ENCODE measurements at regions not wholly inside any gene's neighbourhood (a gene's known extent, or its start where the extent isn't known, plus 50 kb on each side); places are given as distances from the start of the nearest gene placed in this dataset.

DNA sequence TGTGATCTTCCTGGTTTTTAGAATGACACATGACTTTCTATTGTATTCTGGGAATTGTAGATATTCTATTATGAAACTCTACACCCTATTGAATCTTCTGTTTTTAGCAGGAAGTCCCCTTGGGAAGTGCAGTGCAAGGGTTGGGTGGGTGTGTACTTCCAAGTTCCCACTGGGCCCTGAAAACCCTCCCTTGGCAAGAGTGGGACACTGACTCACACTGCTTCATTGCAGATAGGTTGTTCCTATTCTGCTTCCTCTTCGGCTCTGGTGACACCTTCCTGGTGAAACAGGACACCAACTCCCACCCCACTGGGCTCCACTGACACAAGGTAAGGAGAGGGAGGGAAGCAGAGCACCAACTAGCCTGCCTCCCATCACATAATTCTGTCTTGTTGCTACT is 121.8 kb downstream of the KCTD12 start:
- Histone ChIP-seq H3K4me3 (ENCODE audit: low read depth in 2 of 2, low read length in 2 of 2) (no peak overlapping the region), H3K9me3 (ENCODE audit: control insufficient read depth, insufficient read depth, low read depth, low read length) (no peaks in the 10 kb centered on the region), H3K27me3 (ENCODE audit: control insufficient read depth, insufficient read depth, low read length) (no peaks in the 10 kb centered on the region), H3K27ac (ENCODE audit: low read length) (no peak overlapping the region), H3K36me3 (ENCODE audit: control insufficient read depth, insufficient read depth, low read length) (no peaks in the 10 kb centered on the region), H3K4me1 (ENCODE audit: control insufficient read depth, insufficient read depth, low read length) (no peaks in the 10 kb centered on the region)
- DNase-seq (ENCODE audit: low read depth, low spot score) (no peak), ATAC-seq (no peak)
- intact Hi-C loops (cut with micrococcal nuclease; ENCODE audit: unreplicated experiment), result no loop called here
- CTCF ChIA-PET, result no interaction called here
- TF ChIP-seq, protein P1, sequence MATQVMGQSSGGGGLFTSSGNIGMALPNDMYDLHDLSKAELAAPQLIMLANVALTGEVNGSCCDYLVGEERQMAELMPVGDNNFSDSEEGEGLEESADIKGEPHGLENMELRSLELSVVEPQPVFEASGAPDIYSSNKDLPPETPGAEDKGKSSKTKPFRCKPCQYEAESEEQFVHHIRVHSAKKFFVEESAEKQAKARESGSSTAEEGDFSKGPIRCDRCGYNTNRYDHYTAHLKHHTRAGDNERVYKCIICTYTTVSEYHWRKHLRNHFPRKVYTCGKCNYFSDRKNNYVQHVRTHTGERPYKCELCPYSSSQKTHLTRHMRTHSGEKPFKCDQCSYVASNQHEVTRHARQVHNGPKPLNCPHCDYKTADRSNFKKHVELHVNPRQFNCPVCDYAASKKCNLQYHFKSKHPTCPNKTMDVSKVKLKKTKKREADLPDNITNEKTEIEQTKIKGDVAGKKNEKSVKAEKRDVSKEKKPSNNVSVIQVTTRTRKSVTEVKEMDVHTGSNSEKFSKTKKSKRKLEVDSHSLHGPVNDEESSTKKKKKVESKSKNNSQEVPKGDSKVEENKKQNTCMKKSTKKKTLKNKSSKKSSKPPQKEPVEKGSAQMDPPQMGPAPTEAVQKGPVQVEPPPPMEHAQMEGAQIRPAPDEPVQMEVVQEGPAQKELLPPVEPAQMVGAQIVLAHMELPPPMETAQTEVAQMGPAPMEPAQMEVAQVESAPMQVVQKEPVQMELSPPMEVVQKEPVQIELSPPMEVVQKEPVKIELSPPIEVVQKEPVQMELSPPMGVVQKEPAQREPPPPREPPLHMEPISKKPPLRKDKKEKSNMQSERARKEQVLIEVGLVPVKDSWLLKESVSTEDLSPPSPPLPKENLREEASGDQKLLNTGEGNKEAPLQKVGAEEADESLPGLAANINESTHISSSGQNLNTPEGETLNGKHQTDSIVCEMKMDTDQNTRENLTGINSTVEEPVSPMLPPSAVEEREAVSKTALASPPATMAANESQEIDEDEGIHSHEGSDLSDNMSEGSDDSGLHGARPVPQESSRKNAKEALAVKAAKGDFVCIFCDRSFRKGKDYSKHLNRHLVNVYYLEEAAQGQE (IDR thresholded peaks at IDR 0.05; ENCODE audit: insufficient read depth in 1 of 2, low read depth in 2 of 2, low read length in 1 of 2), result no peak
- TF ChIP-seq, protein P2, sequence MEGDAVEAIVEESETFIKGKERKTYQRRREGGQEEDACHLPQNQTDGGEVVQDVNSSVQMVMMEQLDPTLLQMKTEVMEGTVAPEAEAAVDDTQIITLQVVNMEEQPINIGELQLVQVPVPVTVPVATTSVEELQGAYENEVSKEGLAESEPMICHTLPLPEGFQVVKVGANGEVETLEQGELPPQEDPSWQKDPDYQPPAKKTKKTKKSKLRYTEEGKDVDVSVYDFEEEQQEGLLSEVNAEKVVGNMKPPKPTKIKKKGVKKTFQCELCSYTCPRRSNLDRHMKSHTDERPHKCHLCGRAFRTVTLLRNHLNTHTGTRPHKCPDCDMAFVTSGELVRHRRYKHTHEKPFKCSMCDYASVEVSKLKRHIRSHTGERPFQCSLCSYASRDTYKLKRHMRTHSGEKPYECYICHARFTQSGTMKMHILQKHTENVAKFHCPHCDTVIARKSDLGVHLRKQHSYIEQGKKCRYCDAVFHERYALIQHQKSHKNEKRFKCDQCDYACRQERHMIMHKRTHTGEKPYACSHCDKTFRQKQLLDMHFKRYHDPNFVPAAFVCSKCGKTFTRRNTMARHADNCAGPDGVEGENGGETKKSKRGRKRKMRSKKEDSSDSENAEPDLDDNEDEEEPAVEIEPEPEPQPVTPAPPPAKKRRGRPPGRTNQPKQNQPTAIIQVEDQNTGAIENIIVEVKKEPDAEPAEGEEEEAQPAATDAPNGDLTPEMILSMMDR (IDR thresholded peaks at IDR 0.05), result no peak
- TF ChIP-seq TCF7L2 (IDR thresholded peaks at IDR 0.05; ENCODE audit: low read depth, low read length), result no peak
- TF ChIP-seq POLR2AphosphoS5 (IDR thresholded peaks at IDR 0.05; ENCODE audit: low read depth, low read length), result no peak
- TF ChIP-seq SIN3A (IDR thresholded peaks at IDR 0.05; ENCODE audit: borderline replicate concordance, insufficient read depth, low read depth, low read length), result no peak
- BruUV-seq (replicated peaks), result no TSS peak
- POLR2A ChIA-PET, result no interaction called here
- in situ Hi-C loops (cut with HindIII; ENCODE audit: low pct_unique_long_range_greater_than_20kb, low sequenced_read_pairs), result no loop called here

DNA sequence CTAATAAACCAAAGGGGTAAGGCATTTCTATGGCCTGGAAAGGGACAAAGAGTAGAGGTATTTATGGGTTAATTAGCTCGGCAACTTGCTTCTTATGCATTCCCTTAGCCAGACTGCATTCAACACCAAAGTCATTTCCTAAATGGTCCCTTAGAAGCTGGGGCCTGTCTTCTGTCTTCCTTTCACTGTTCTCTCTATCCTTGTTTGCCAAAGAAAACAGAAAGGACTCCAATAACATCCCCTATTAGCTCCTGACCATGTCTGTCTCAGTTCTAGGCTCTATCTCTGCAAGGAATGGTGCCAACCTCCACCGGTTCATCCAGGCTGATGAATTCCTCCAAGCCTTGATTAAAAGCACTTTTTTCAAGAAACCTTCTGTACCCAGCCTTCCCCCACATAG is 123.5 kb downstream of the KCTD12 start:
- Histone ChIP-seq H3K36me3 (ENCODE audit: control insufficient read depth, insufficient read depth, low read length) (no peaks in the 10 kb centered on the region), H3K4me1 (ENCODE audit: control insufficient read depth, insufficient read depth, low read length) (no peaks in the 10 kb centered on the region), H3K27ac (ENCODE audit: low read length) (no peak overlapping the region), H3K4me3 (ENCODE audit: low read depth in 2 of 2, low read length in 2 of 2) (no peak overlapping the region), H3K9me3 (ENCODE audit: control insufficient read depth, insufficient read depth, low read depth, low read length) (no peaks in the 10 kb centered on the region), H3K27me3 (ENCODE audit: control insufficient read depth, insufficient read depth, low read length) (no peaks in the 10 kb centered on the region)
- in situ Hi-C loops (cut with HindIII; ENCODE audit: low pct_unique_long_range_greater_than_20kb, low sequenced_read_pairs) (no loop called here), intact Hi-C loops (cut with micrococcal nuclease; ENCODE audit: unreplicated experiment) (no loop called here)
- ATAC-seq (no peak), DNase-seq (ENCODE audit: low read depth, low spot score) (no peak)
- ChIA-PET POLR2A (no interaction called here), CTCF (no interaction called here)
- TF ChIP-seq, protein P2 (IDR thresholded peaks at IDR 0.05), result no peak
- TF ChIP-seq, protein P1 (IDR thresholded peaks at IDR 0.05; ENCODE audit: insufficient read depth in 1 of 2, low read depth in 2 of 2, low read length in 1 of 2), result no peak
- TF ChIP-seq POLR2AphosphoS5 (IDR thresholded peaks at IDR 0.05; ENCODE audit: low read depth, low read length), result no peak
- no TSS peak for BruUV-seq (replicated peaks)

All from Panc1 (cell line).